AG09319 (cell line): ENCODE measurements at regions not wholly inside any gene's neighbourhood (a gene's known extent, or its start where the extent isn't known, plus 50 kb on each side); places are given as distances from the start of the nearest gene placed in this dataset.
"Not testable (repeated sequence)": the region's sequence is repeated elsewhere in the genome, so short reads cannot be mapped to it uniquely, and the experiment has no call there.

ENCODE experiments used
- DNase-seq: peaks from one replicate; pipeline ENCODE4 v3.0.0-alpha.2; 2010; ENCODE audit warnings: low read depth; ENCODE audit errors: extremely low read depth
- TF ChIP-seq, protein P1 (sequence below): IDR thresholded peaks from 2 replicates; pipeline ENCODE4 v1.5.1; 2011; ENCODE audit warnings: low read depth, mild to moderate bottlenecking, inconsistent platforms, low read length, moderate library complexity

DNA sequence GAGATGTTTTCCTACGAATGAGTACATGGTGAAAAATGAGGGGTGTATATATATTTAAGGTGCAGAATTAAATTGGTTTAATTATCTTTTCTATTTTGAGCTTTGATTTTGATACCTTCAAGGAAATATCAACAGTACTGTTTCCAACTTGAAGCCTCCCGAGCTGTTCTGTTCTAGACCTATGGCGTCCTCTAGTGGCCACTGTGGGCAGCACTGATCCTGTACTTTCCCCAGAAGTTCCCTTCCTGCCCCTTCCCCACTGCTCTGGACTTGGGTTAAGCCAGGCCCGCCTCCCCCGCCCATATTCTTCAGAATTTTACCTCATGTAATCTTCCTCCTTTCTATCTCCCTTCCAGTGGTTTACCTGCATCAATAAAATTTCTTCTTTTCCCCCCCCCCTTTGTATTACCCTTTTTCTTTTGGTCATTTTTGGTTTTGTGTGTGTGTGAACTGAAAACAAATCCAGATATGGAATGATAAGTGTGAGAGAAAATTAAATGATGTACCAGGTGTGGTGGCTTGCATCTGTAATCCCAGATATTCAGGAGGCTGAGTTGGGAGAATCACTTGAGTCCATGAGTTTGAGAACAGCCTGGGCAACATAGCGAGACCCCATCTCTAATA is 1643.5 kb downstream of the TP53TG3F start:
- DNase-seq = no peak
- TF ChIP-seq, protein P1, sequence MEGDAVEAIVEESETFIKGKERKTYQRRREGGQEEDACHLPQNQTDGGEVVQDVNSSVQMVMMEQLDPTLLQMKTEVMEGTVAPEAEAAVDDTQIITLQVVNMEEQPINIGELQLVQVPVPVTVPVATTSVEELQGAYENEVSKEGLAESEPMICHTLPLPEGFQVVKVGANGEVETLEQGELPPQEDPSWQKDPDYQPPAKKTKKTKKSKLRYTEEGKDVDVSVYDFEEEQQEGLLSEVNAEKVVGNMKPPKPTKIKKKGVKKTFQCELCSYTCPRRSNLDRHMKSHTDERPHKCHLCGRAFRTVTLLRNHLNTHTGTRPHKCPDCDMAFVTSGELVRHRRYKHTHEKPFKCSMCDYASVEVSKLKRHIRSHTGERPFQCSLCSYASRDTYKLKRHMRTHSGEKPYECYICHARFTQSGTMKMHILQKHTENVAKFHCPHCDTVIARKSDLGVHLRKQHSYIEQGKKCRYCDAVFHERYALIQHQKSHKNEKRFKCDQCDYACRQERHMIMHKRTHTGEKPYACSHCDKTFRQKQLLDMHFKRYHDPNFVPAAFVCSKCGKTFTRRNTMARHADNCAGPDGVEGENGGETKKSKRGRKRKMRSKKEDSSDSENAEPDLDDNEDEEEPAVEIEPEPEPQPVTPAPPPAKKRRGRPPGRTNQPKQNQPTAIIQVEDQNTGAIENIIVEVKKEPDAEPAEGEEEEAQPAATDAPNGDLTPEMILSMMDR = no peak

DNA sequence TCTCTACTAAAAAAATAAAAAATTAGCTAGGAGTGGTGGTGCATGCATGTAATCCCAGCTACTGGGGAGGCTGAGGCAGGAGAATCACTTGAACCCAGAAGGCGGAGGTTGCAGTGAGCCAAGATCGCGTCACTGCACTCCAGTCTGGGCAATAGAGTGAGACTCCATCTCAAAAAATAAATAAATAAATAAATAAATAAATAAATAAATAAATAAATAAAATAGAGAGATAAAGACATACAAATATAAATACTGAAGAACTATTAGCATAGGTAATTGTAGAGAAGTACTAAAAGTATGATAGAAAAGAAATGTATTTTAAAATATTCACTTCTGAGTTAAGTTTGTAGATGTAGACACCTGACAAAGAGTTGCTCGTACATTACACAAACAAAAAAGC is 1652.4 kb downstream of the TP53TG3F start:
- DNase-seq = not testable (repeated sequence)

DNA sequence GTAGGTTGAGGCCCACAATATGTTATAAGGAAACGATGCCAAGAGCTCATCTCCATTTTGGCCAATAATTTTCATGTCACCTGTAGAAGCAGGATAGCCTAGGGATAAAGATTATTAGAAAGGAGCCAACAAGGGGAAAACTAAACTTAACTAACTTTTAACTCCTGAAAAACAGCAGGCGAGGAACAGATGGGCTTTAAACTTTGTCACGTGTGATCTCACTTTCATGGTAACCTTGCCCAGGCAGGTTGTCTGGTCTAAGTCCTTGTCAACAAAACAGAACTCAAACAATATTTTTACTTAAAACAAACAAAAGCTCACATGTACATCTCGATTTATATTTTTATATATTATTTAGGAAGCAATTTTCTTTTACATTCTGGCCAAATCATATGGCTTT is 1672.0 kb downstream of the TP53TG3F start:
- TF ChIP-seq, protein P1 = no peak
- no peak for DNase-seq

DNA sequence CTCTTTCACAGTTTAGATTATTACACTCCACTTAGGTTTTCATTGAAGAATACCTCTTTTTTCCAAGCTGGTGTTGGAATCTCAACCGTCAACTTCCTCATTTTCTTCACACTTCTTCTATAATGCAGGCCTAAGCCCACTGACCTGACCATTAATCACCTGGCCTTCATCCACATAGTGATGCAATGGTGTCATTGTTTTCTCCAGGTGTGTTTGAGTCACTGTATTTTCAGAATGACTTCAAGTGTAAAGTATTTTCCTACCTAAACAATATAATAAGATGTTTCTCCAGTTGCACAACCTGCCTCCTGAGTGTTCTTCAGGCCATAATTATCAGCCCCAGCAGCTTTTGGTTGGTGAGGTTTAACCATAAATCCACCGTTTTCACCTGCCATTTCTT is 1675.1 kb downstream of the TP53TG3F start:
- TF ChIP-seq, protein P1 = no peak
- no peak for DNase-seq

DNA sequence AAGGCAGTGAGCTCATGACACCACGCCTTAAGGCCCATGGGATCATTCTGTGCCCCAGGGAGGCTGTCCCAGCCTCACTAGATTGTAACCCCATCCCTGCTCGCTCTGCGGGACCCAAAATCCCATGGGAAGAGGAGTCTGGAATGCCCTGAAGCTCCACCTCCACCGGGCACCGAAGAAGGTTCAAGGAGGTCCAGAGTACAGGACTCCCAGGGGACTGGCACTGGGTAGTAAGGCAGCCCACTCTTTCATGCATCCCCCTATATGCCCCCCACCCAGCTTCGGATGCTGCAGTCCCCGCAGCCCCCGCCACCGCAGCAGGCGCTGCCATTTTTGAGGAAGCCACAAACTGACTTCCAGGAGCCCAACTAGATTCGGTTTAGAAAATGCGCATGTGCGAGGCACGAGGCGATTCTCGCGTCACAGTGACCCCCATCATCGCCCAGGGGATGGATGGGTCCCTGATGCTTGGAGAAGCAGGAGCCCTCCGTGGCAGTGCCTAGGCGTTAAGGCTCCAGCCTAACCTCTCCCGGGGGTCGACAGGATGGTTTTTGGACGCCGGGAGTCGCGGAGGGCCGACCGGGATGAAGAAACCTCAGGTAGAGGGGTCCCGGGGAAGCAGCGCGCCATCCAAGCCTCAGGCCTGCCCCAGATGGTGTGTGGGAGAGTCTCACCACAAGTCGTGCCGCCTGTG is 1681.0 kb downstream of the TP53TG3F start:
- TF ChIP-seq, protein P1 = no peak
- DNase-seq = no peak

DNA sequence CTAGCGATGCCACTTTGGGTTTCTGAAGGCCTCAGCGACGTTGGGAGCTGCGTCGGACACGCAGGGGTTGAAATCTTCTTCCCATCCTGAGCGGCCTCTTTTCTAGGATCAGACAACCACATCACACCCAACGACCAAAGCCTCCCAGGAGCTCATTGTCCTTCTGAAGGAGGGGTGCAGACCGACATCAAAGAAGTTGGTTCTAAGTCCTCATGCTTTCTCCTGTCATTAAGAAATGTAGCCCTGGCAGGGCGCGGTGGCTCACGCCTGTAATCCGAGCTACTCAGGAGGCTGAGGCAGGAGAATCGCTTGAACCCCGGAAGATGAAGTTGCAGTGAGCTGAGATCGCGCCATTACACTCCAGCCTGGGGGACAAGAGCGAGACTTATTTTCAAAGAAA is 1681.9 kb downstream of the TP53TG3F start:
- no peak for DNase-seq
- TF ChIP-seq, protein P1 = no peak

DNA sequence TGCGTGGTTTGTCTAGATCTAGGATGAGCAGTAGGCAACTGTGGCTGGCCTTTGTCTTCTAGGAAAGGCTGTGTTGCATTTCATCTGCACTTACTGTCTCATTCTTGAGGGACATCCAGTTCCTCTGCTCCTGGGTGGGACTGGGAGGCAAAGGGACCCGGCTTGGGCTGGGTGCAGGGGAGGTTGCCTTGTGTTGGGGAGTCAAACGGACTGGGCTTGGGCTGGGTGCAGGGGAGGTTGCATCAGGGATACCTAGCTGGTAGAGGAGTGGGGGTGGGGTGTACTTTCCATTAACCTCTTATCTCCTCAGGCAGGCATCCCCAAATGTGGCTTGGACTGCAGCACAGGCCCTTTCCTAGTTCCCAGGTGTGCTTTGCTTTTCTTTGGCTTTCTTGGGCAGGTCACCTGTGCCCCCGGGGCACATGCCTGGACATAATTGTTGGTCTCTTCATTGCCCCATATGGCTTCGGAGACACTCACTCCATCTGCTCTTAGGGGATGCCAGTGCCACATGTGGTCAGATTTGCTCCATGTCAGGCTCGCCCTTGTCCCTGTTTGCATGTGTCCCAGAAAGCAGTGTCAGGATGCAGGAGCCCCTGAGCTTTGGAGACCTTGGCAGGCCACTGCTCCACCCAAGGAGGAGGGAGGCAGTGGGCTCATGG is 1682.9 kb downstream of the TP53TG3F start:
- DNase-seq = no peak
- TF ChIP-seq, protein P1 = no peak
